ENCODE measurements at regions not wholly inside any gene's neighbourhood (a gene's known extent, or its start where the extent isn't known, plus 50 kb on each side); places are given as distances from the start of the nearest gene placed in this dataset.
A peak's percentile ranks its signal among the peaks of the same experiment; 100 is the strongest.

- Mint-ChIP-seq H3K4me1 (peaks cover 13 to 23% of the 10 kb centered on the region in 2 experiments), H3K4me3 (no peak overlapping the region), H3K27ac (no peak overlapping the region), H3K27me3 (ENCODE audit: low read depth) (no peaks in the 10 kb centered on the region), H3K9me3 (peaks cover 0 to 4% of the 10 kb centered on the region in 2 experiments; a peak in 2 of 5 replicates), H3K36me3 (ENCODE audit: insufficient read depth in 1 of 3, low read depth in 3 of 3) (no peaks in the 10 kb centered on the region; a peak in 2 of 7 replicates)
- Histone ChIP-seq H3K27ac (ENCODE audit: insufficient read length, low read depth, low read length) (no peak overlapping the region), H2BK120ac (ENCODE audit: low read depth, low read length, poor library complexity, severe bottlenecking) (no peak overlapping the region), H3K27me3 (ENCODE audit: insufficient read depth, low read length) (no peaks in the 10 kb centered on the region), H2BK5ac (ENCODE audit: insufficient read length, low read length) (no peak overlapping the region), H3K79me2 (ENCODE audit: insufficient read depth, low read length) (no peaks in the 10 kb centered on the region), H4K20me1 (ENCODE audit: control insufficient read depth, insufficient read depth, insufficient read length) (no peaks in the 10 kb centered on the region), H2BK12ac (ENCODE audit: insufficient read length, low read depth, low read length) (no peak overlapping the region), H2BK20ac (ENCODE audit: low read depth, low read length, poor library complexity, severe bottlenecking) (no peak overlapping the region), H3K18ac (ENCODE audit: insufficient read length, low read depth, low read length) (no peak overlapping the region), H3K4me2 (ENCODE audit: insufficient read depth, insufficient read length, low read length) (no peak overlapping the region), H3K56ac (ENCODE audit: insufficient read length, low read depth, low read length) (no peak overlapping the region), H3K14ac (ENCODE audit: insufficient read depth, low read length) (no peak overlapping the region), H3K23me2 (ENCODE audit: insufficient read length, low read depth, low read length, poor library complexity, severe bottlenecking) (no peaks in the 10 kb centered on the region), H2AK5ac (ENCODE audit: insufficient read length, low read length) (no peak overlapping the region), H3K79me1 (ENCODE audit: insufficient read depth, low read depth, low read length, poor library complexity, severe bottlenecking) (no peaks in the 10 kb centered on the region), H4K91ac (ENCODE audit: insufficient read length, low read depth, low read length) (no peak overlapping the region), H3T11ph (ENCODE audit: low read length) (no peak overlapping the region), H3K4me1 (ENCODE audit: insufficient read depth, low read length) (no peaks in the 10 kb centered on the region; the same call in 1 of the 2 replicates), H2AFZ (ENCODE audit: low read length) (no peak overlapping the region), H3K9me3 (ENCODE audit: control insufficient read depth, low read depth, low read length) (no peaks in the 10 kb centered on the region), H2BK15ac (ENCODE audit: low read depth, low read length) (no peak overlapping the region), H4K5ac (ENCODE audit: insufficient read length, low read depth, low read length) (no peak overlapping the region), H3K9ac (ENCODE audit: extremely low read depth, insufficient read length, low read length) (no peak overlapping the region), H3K23ac (ENCODE audit: insufficient read length, low read depth, low read length) (no peak overlapping the region), H4K8ac (replicated peaks; ENCODE audit: insufficient read length, low read depth, low read length) (no peak overlapping the region), H3K4ac (ENCODE audit: low read depth, low read length) (no peak overlapping the region)
- WGBS (ENCODE audit: extremely low coverage, insufficient read length, low lambda C conversion rate) = no CpG with 5 or more reads among the region's 3 CpGs
- TF ChIP-seq CTCF (conservative IDR thresholded peaks at IDR 0.05) = no peak
- peak; percentile 33 for DNase-seq
Observed at GRCh38 chr11:106381895-106382294, 304.4 kb downstream of the AASDHPPT start.

Measured in H9 (cell line).